Transverse colon (tissue), 4 donors: ENCODE measurements at regions not wholly inside any gene's neighbourhood (a gene's known extent, or its start where the extent isn't known, plus 50 kb on each side); places are given as distances from the start of the nearest gene placed in this dataset.

Experiments
- DNase-seq: peaks from one replicate; pipeline ENCODE4 v3.0.0-alpha.2; 2019
- H3K27ac ChIP-seq, 4 donors: fragments of 200-600 bp; sonication (generic); 2 replicates each; pipeline ENCODE4 v1.5.1; 2016 to 2018; ENCODE audit warnings: inconsistent platforms in 4 of 4
- H3K27me3 ChIP-seq: fragments of 200-600 bp; sonication (generic); 2 replicates; pipeline ENCODE4 v1.5.1; 2017; ENCODE audit warnings: inconsistent platforms
- H3K36me3 ChIP-seq, 4 donors: fragments of 200-600 bp; sonication (generic); 2 replicates each; pipeline ENCODE4 v1.5.1; 2017 to 2019; ENCODE audit warnings: inconsistent platforms in 4 of 4
- H3K4me1 ChIP-seq, 4 donors: fragments of 200-600 bp; sonication (generic); 2 replicates each; pipeline ENCODE4 v1.5.1; 2017 to 2020; ENCODE audit warnings: inconsistent platforms in 4 of 4
- H3K4me3 ChIP-seq, 4 donors: fragments of 200-600 bp; sonication (generic); 1 replicate in 1 of 4; 2 replicates in 3 of 4; pipeline versions ENCODE4 v1.5.1 to v1.6.1; 2017 to 2019; ENCODE audit warnings: inconsistent platforms in 4 of 4
- H3K9me3 ChIP-seq, 2 donors: fragments of 200-600 bp; sonication (generic); 2 replicates each; pipeline ENCODE4 v1.5.1; 2017 to 2019; ENCODE audit warnings: inconsistent platforms in 2 of 2
- CTCF ChIP-seq, 5 experiments: fragments of 200-600 bp in 3 of 5; fragments of 450-650 bp in 2 of 5; sonication (generic) in 3 of 5; IDR thresholded peaks; 1 replicate in 2 of 5; 2 replicates in 3 of 5; pipeline ENCODE4 v1.5.1; 2016 to 2017; ENCODE audit warnings: antibody characterized with exemption in 5 of 5, inconsistent platforms in 3 of 5, mild to moderate bottlenecking in 2 of 5, moderate library complexity in 1 of 5
- EP300 ChIP-seq: sonication (generic); formaldehyde crosslinking; IDR thresholded peaks from one replicate; pipeline ENCODE4 v1.6.1; 2017; ENCODE audit warnings: antibody characterized with exemption, low read depth
- POLR2A ChIP-seq: fragments of 450-650 bp; IDR thresholded peaks from one replicate; pipeline ENCODE4 v1.6.1; 2016; ENCODE audit warnings: antibody characterized with exemption, mild to moderate bottlenecking, moderate library complexity
- POLR2AphosphoS5 ChIP-seq, 3 donors: sonication (generic); formaldehyde crosslinking; IDR thresholded peaks; one replicate each; pipeline ENCODE4 v1.6.1; 2016; ENCODE audit warnings: antibody characterized with exemption in 3 of 3
- WGBS, 2 donors: methylation state at CpG; one replicate each; pipeline ENCODE4 v1.1.5; 2018; ENCODE audit warnings: low coverage in 1 of 2; 5-methylcytosine and 5-hydroxymethylcytosine counted together
- in situ Hi-C, 4 donors: fragments of 200-750 bp; cut with MboI; loops; one replicate each; pipeline versions ENCODE4 v1.15.0 to v1.15.1; 2017; ENCODE audit warnings: low sequenced_read_pairs in 3 of 4, low pct_ligation_motif_present in 1 of 4, low pct_unique_long_range_greater_than_20kb in 1 of 4
- intact Hi-C: fragments of 100-400 bp; cut with DNase I; formaldehyde crosslinking; loops from one replicate; pipeline ENCODE4 v1.15.1; 2023; ENCODE audit warnings: low total_unique reads

- in situ Hi-C loops, result no loop called here
- Histone ChIP-seq H3K9me3 (no peaks in the 10 kb centered on the region), H3K4me3 (no peak overlapping the region), H3K27me3 (no peaks in the 10 kb centered on the region), H3K27ac (no peak overlapping the region), H3K4me1 (no peaks in the 10 kb centered on the region), H3K36me3 (no peaks in the 10 kb centered on the region)
- intact Hi-C loops, result no loop called here
- 51 to 53% methylated on average over 5 of the region's 5 CpGs for WGBS, 2 donors
- DNase-seq, result no peak
- no peak for TF ChIP-seq EP300
- TF ChIP-seq POLR2AphosphoS5 (IDR thresholded peaks at IDR 0.05), result no peak
- TF ChIP-seq CTCF (IDR thresholded peaks at IDR 0.05), result no peak
- no peak for TF ChIP-seq POLR2A
Observed at GRCh38 chr1:79113836-79114235, 107.3 kb upstream of the ADGRL4 start.

- H3K9me3 ChIP-seq, result no peaks in the 10 kb centered on the region
- intact Hi-C loops, result no loop called here
- in situ Hi-C loops, result no loop called here
- no peaks in the 10 kb centered on the region for H3K36me3 ChIP-seq
- H3K27ac ChIP-seq, result no peak overlapping the region
- H3K4me3 ChIP-seq, result no peak overlapping the region
- no peak for DNase-seq
- H3K4me1 ChIP-seq, result no peaks in the 10 kb centered on the region
- H3K27me3 ChIP-seq, result no peaks in the 10 kb centered on the region
- TF ChIP-seq CTCF (IDR thresholded peaks at IDR 0.05) (no peak), POLR2A (no peak), EP300 (no peak), POLR2AphosphoS5 (IDR thresholded peaks at IDR 0.05) (no peak)
Observed at GRCh38 chr1:79110749-79111148, 104.2 kb upstream of the ADGRL4 start.

- DNase-seq, result no peak
- Histone ChIP-seq H3K36me3 (no peaks in the 10 kb centered on the region), H3K9me3 (no peaks in the 10 kb centered on the region), H3K4me3 (no peak overlapping the region), H3K4me1 (no peaks in the 10 kb centered on the region), H3K27me3 (no peaks in the 10 kb centered on the region), H3K27ac (no peak overlapping the region)
- intact Hi-C loops, result no loop called here
- 88% methylated on average over 1 of the region's 1 CpG; no CpG with 5 or more reads in 1 of the 2 donors for WGBS, 2 donors
- in situ Hi-C loops, result no loop called here
- TF ChIP-seq EP300 (no peak), CTCF (IDR thresholded peaks at IDR 0.05) (no peak), POLR2A (no peak), POLR2AphosphoS5 (IDR thresholded peaks at IDR 0.05) (no peak)
Observed at GRCh38 chr1:79109445-79109844, 102.9 kb upstream of the ADGRL4 start.

GRCh38 chr1:79105500-79105899 is 99.0 kb upstream of the ADGRL4 start:
- 66 to 71% methylated on average over 2 of the region's 2 CpGs for WGBS, 2 donors
- no peak overlapping the region for H3K4me3 ChIP-seq
- no peak for DNase-seq
- H3K27me3 ChIP-seq, result no peaks in the 10 kb centered on the region
- H3K4me1 ChIP-seq, result no peaks in the 10 kb centered on the region
- intact Hi-C loops (loop anchor here (1.0 kb wide), 1 partner anchor 21 kb away; no protein-coding TSS in a partner anchor), in situ Hi-C loops (no loop called here)
- H3K9me3 ChIP-seq, result no peaks in the 10 kb centered on the region
- no peaks in the 10 kb centered on the region for H3K36me3 ChIP-seq
- H3K27ac ChIP-seq, result no peak overlapping the region
- TF ChIP-seq POLR2AphosphoS5 (IDR thresholded peaks at IDR 0.05) (no peak), CTCF (IDR thresholded peaks at IDR 0.05) (no peak), POLR2A (no peak)
